Tibial nerve (tissue), 4 donors: ENCODE measurements at regions not wholly inside any gene's neighbourhood (a gene's known extent, or its start where the extent isn't known, plus 50 kb on each side); places are given as distances from the start of the nearest gene placed in this dataset.

Experiments used
- DNase-seq, 2 donors: peaks; one replicate each; pipeline ENCODE4 v3.0.0-alpha.2; 2019; ENCODE audit warnings: low spot score in 2 of 2
- H3K27ac ChIP-seq, 4 donors: fragments of 200-600 bp; sonication (generic) in 3 of 4; one replicate each; pipeline ENCODE4 v1.5.1; 2017 to 2019; ENCODE audit warnings: mild to moderate bottlenecking in 1 of 4
- H3K27me3 ChIP-seq, 2 donors: fragments of 200-600 bp; sonication (generic) in 1 of 2; one replicate each; pipeline versions ENCODE4 v1.5.1 to v1.6.0; 2017 to 2019
- H3K36me3 ChIP-seq, 3 donors: fragments of 200-600 bp; sonication (generic); one replicate each; pipeline ENCODE4 v1.5.1; 2018 to 2019
- H3K4me1 ChIP-seq, 4 donors: fragments of 200-600 bp; sonication (generic) in 3 of 4; one replicate each; pipeline ENCODE4 v1.5.1; 2017 to 2019
- H3K4me3 ChIP-seq, 4 donors: fragments of 200-600 bp; sonication (generic) in 3 of 4; one replicate each; pipeline ENCODE4 v1.5.1; 2017 to 2019; ENCODE audit warnings: mild to moderate bottlenecking in 1 of 4, moderate library complexity in 1 of 4
- H3K9me3 ChIP-seq, 4 donors: fragments of 200-600 bp; sonication (generic) in 3 of 4; one replicate each; pipeline ENCODE4 v1.5.1; 2017 to 2019
- EP300 ChIP-seq, 2 donors: sonication (generic); formaldehyde crosslinking; IDR thresholded peaks; one replicate each; pipeline ENCODE4 v1.6.1; 2017; ENCODE audit warnings: antibody characterized with exemption in 2 of 2, mild to moderate bottlenecking in 1 of 2
- POLR2A ChIP-seq, 2 donors: fragments of 450-650 bp; IDR thresholded peaks; one replicate each; pipeline ENCODE4 v1.6.1; 2017; ENCODE audit warnings: antibody characterized with exemption in 2 of 2, mild to moderate bottlenecking in 2 of 2, moderate library complexity in 2 of 2
- WGBS, 2 donors: methylation state at CpG; one replicate each; pipeline ENCODE4 v1.1.5; 2018; 5-methylcytosine and 5-hydroxymethylcytosine counted together
- TF ChIP-seq, protein P1 (sequence below), 5 experiments: fragments of 200-600 bp in 3 of 5; fragments of 450-650 bp in 2 of 5; sonication (generic) in 3 of 5; IDR thresholded peaks; one replicate each; pipeline ENCODE4 v1.5.1; 2016 to 2019; ENCODE audit warnings: antibody characterized with exemption in 5 of 5, mild to moderate bottlenecking in 3 of 5, moderate library complexity in 2 of 5

DNA sequence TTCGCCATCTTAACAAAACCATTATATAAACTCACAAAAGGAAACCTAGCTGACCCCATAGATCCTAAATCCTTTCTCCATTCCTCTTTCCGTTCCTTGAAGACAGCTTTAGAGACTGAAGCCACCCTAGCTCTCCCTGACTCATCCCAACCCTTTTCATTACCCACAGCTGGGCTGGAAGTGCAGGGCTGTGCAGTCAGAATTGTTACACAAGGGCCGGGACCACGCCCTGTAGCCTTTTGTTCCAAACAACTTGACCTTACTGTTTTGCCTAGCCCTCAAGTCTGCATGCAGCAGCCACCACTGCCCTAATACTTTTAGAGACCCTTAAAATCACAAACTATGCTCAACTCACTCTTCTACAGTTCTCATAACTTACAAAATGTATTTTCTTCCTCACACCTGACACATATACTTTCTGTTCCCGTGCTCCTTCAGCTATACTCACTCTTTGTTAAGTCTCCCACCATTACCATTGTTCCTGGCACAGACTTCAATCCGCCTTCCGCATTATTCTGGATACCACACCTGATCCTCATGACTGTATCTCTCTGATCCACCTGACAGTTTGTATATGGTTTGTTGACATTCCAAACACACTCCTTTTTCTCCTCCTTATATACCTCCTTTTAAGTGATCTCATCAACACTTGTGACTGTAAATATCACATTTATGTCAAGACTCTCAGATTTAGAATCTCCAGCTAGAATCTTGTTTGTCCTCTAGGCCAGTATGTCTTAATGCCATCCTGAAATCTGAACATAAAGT lies 208.7 kb downstream of the KITLG start:
- Histone ChIP-seq H3K36me3 (no peaks in the 10 kb centered on the region), H3K27me3 (no peaks in the 10 kb centered on the region), H3K4me3 (no peak overlapping the region), H3K27ac (no peak overlapping the region), H3K9me3 (no peaks in the 10 kb centered on the region), H3K4me1 (no peaks in the 10 kb centered on the region)
- TF ChIP-seq, protein P1, sequence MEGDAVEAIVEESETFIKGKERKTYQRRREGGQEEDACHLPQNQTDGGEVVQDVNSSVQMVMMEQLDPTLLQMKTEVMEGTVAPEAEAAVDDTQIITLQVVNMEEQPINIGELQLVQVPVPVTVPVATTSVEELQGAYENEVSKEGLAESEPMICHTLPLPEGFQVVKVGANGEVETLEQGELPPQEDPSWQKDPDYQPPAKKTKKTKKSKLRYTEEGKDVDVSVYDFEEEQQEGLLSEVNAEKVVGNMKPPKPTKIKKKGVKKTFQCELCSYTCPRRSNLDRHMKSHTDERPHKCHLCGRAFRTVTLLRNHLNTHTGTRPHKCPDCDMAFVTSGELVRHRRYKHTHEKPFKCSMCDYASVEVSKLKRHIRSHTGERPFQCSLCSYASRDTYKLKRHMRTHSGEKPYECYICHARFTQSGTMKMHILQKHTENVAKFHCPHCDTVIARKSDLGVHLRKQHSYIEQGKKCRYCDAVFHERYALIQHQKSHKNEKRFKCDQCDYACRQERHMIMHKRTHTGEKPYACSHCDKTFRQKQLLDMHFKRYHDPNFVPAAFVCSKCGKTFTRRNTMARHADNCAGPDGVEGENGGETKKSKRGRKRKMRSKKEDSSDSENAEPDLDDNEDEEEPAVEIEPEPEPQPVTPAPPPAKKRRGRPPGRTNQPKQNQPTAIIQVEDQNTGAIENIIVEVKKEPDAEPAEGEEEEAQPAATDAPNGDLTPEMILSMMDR (IDR thresholded peaks at IDR 0.05): no peak
- TF ChIP-seq EP300 (IDR thresholded peaks at IDR 0.05) (no peak), POLR2A (IDR thresholded peaks at IDR 0.05) (no peak)
- 84 to 91% methylated on average over 7 of the region's 7 CpGs for WGBS, 2 donors
- peak in 1 of 2 donors; percentile 28 for DNase-seq

DNA sequence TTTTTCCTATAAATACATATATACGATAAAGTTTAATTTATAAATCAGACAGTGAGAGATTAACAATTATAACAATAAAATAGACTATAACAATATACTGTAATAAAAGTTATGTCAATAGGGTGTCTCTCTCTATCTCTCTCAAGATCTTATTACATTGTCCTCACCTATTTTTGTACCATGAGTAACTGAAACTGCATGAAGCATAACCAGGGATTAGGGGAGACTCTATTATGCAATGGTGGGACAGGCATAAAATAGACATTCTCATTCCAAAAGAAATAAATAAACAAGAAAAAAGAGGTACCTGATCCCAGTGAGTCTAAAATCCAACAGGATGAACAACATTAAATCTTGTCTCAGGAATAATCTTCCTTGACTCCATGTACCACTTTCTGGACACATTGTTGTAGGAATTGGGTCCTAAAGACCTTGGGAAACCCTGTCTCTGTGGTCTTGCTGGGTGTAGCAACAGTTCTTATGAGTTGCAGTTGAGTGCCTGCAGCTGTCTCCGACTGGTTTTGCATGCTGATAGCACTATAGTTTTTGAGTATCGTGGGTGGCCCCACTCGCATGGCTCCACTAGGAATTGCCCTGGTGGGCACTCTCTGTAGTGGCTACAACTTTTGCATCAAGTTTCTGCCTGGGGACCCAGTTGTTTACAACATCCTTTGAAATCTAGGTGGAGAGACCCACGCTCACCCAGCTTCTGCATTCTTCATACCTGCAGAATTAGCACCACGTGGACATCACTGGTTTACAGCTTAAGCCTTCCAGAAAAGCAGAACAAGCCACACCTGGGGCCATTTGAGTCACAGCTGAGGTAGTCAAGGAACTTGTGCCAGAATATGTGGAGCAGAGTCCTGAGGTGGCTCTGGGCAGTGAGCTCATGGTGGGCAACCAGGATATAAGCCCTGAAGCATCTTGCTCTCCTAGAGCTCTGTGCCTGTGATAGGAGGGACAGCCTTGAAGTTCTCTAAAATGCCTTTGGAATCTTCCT lies 204.7 kb downstream of the KITLG start:
- Histone ChIP-seq H3K36me3 (no peaks in the 10 kb centered on the region), H3K4me1 (no peaks in the 10 kb centered on the region), H3K27me3 (no peaks in the 10 kb centered on the region), H3K27ac (no peak overlapping the region), H3K9me3 (no peaks in the 10 kb centered on the region), H3K4me3 (no peak overlapping the region)
- TF ChIP-seq EP300 (IDR thresholded peaks at IDR 0.05): no peak
- TF ChIP-seq, protein P1 (IDR thresholded peaks at IDR 0.05): no peak
- no peak for TF ChIP-seq POLR2A (IDR thresholded peaks at IDR 0.05)
- WGBS, 2 donors: 93 to 96% methylated on average over 6 of the region's 6 CpGs
- no peak for DNase-seq

DNA sequence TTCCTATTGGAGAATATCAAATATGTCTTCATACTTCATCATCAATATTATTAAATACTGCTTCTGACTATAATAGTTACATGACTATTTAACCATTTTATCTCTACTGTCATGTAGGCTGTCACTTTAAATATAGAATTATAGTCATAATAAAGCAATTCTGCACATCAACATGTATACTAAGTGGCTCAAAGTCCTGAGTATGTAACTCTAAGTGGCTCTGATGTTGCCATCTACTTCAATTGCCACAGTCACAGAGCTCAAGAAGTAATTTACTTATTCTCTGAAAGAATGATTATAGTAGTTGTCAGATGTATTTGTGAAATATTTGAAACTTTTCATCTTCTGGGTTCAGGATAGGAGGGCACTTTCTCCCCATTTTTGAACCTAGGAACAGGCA lies 202.3 kb downstream of the KITLG start:
- TF ChIP-seq EP300 (IDR thresholded peaks at IDR 0.05) (no peak), POLR2A (IDR thresholded peaks at IDR 0.05) (no peak)
- TF ChIP-seq, protein P1 (IDR thresholded peaks at IDR 0.05): no peak
- no peaks in the 10 kb centered on the region for H3K36me3 ChIP-seq
- H3K27ac ChIP-seq: no peak overlapping the region
- H3K4me1 ChIP-seq: no peaks in the 10 kb centered on the region
- no peaks in the 10 kb centered on the region for H3K27me3 ChIP-seq
- H3K9me3 ChIP-seq: no peaks in the 10 kb centered on the region
- DNase-seq: no peak
- no peak overlapping the region for H3K4me3 ChIP-seq

DNA sequence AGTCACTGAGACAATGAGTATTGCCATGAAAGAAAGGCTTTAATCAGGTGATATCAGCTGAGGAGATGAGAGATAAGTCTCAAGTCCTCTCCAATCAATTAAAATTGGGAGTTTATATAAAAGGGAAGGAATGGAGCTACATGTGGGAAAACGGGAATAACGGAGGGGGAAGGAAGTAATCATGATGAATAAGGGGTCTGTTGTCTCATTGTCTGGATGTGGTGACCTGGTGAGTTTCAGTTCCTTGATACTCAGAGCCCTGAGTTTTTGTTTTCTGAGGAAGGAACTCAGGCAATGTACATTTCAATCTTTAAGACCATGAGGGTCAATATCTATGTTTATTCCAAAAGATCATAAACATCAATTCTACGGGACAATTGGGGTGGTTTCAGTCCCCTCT lies 198.8 kb downstream of the KITLG start:
- Histone ChIP-seq H3K4me1 (no peaks in the 10 kb centered on the region), H3K27ac (no peak overlapping the region), H3K9me3 (no peaks in the 10 kb centered on the region), H3K4me3 (no peak overlapping the region), H3K36me3 (no peaks in the 10 kb centered on the region), H3K27me3 (no peaks in the 10 kb centered on the region)
- WGBS, 2 donors: 72% methylated on average over 3 of the region's 3 CpGs
- DNase-seq: no peak
- TF ChIP-seq EP300 (IDR thresholded peaks at IDR 0.05): no peak
- TF ChIP-seq, protein P1 (IDR thresholded peaks at IDR 0.05): no peak
- TF ChIP-seq POLR2A (IDR thresholded peaks at IDR 0.05): no peak

DNA sequence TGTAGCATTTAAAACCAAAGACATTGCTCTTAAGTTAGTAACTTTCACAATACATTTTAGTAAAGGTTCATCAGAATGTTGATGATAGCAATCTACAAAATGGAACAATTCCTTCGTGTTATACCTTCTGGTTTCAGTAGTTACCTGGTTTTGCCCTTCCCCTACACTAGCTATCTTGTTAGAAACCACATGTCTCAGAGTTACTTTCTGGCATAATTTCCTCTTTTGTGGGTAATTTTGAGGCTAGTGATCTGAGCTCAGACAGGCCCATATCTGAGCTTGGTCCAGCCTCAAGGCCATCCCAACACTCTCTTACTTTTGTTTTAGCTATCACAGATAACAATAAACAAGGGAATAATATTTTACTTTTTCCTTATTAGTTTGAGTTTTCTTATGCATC lies 196.9 kb downstream of the KITLG start:
- Histone ChIP-seq H3K36me3 (no peaks in the 10 kb centered on the region), H3K9me3 (no peaks in the 10 kb centered on the region), H3K4me3 (no peak overlapping the region), H3K27ac (no peak overlapping the region), H3K4me1 (no peaks in the 10 kb centered on the region), H3K27me3 (no peaks in the 10 kb centered on the region)
- TF ChIP-seq POLR2A (IDR thresholded peaks at IDR 0.05): no peak
- TF ChIP-seq EP300 (IDR thresholded peaks at IDR 0.05): no peak
- TF ChIP-seq, protein P1 (IDR thresholded peaks at IDR 0.05): no peak
- 85 to 92% methylated on average over 1 of the region's 1 CpG for WGBS, 2 donors
- no peak for DNase-seq
